ENCODE measurements at regions not wholly inside any gene's neighbourhood (a gene's known extent, or its start where the extent isn't known, plus 50 kb on each side); places are given as distances from the start of the nearest gene placed in this dataset.

DNA sequence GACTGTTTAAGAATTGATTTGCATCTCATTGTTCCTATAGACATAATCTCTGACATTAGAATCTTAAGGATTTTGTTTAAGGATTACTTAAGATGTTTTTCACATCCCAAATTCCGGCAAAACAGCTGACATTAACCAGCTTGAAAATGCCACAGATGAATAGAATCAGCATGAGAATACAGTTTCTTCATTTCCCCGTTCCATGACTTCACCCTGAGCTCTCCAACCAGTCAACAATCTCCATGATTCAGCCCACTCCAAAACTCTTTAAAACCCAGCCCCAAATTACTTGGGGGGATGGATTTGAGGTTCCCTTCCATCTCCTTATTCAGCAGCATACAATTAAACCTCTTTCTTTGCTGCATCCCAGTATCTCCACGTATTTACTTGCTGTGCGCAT lies 201.0 kb downstream of the LYPLAL1 start:
- 52 to 100% (median 84%) methylated on average over 1 to 4 of the region's 4 CpGs; no CpG with 5 or more reads in 1 of the 10 experiments for WGBS, 10 experiments
- ATAC-seq (replicated peaks in 6 of 8), result no peak
- H3K4me3 ChIP-seq, result no peak overlapping the region
- H3K4me1 ChIP-seq (replicated peaks in 1 of 2), result no peaks in the 10 kb centered on the region
- H3K27ac ChIP-seq, result no peak overlapping the region
- in situ Hi-C loops (cut with MboI; ENCODE audit: low pct_unique_long_range_greater_than_20kb in 2 of 9, low sequenced_read_pairs in 9 of 9, unreplicated experiment in 9 of 9), result loop anchor here in 1 of 9 experiments (25.0 kb wide), 1 partner anchor 438 kb away; no protein-coding TSS in a partner anchor

DNA sequence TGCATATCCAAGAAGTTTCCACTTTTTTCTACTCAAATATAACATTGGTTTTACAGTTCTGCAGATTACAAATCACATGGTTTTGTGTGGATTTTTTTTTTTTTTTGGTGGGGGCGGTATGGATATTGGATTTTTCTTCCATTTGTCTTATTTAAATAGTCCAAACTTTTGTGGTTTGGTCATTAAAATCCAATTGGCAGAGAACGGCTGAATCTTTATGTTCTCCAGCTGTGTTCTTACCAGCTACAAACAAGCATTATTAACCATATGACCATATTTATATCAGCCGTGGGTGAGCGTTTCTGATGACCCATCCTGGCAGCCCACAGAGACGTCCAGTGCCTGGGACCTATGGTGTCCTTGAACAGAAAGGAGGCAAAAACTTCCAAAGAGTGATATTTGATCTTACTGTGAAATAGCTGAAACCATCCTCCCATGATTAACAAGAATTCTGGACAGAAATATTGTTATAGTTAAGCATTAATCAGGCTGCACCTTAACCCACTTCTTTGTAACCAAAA lies 200.4 kb downstream of the LYPLAL1 start:
- Histone ChIP-seq H3K27ac (no peak overlapping the region), H3K4me1 (replicated peaks in 1 of 2) (no peaks in the 10 kb centered on the region), H3K4me3 (no peak overlapping the region)
- 10 to 97% (median 82%) methylated on average over 2 to 5 of the region's 5 CpGs; no CpG with 5 or more reads in 1 of the 10 experiments for WGBS, 10 experiments
- ATAC-seq (replicated peaks in 6 of 8), result no peak
- in situ Hi-C loops (cut with MboI; ENCODE audit: low pct_unique_long_range_greater_than_20kb in 2 of 9, low sequenced_read_pairs in 9 of 9, unreplicated experiment in 9 of 9), result no loop called here

DNA sequence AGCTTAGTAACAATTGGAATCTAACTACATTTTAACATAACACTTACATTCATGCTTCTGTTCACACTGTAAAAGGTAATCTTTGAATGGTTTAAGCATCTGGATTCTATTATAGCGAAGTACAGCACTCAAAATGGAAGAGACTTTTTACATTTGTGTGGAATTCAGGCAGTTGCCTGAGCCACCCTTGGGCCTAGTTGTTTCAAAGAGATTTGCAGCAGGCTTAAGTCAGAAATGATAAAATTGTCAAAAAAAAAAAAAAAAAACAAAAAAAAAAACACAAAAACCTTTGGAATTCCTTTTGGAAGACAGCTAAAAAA lies 199.9 kb downstream of the LYPLAL1 start:
- Histone ChIP-seq H3K4me1 (replicated peaks in 1 of 2) (no peaks in the 10 kb centered on the region), H3K4me3 (no peak overlapping the region), H3K27ac (no peak overlapping the region)
- 10 to 100% (median 89%) methylated on average over 1 of the region's 1 CpG; no CpG with 5 or more reads in 2 of the 10 experiments for WGBS, 10 experiments
- in situ Hi-C loops (cut with MboI; ENCODE audit: low pct_unique_long_range_greater_than_20kb in 2 of 9, low sequenced_read_pairs in 9 of 9, unreplicated experiment in 9 of 9), result no loop called here
- ATAC-seq (replicated peaks in 6 of 8), result peak in 2 of 8 experiments; percentile 26 to 34

DNA sequence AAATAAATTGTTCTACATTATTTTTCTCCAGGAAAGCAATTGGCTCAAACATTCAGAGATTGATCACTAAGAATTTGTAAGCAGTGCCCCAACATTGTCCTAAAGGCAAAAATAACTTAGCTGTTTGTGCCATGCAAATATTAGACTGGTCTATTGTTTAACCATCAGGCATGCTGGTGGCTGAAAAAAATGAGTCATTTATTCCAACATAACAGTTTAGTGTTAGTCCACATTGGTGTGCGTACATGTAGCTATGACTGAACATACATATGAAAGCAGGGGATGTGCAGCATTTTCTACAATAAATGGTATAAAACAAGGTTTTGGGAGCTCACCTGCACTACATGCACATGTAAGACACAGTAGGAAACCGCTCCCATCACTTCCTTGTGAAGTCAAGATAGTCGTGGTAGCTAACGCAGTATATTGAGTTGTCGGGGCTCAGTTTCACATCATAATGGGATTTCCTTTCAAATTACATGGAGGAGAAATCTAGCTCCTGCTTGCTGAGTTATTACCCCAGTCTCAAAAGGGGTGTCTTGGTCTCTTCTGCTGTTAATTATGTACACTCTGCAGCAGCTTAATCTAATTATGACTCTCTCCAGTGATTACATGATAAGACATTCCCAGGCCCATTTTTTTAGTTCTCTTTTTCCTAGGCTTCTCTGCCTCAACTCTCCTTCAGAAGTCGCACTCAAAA lies 199.4 kb downstream of the LYPLAL1 start:
- ATAC-seq (replicated peaks in 6 of 8), result no peak
- Histone ChIP-seq H3K4me3 (no peak overlapping the region), H3K27ac (no peak overlapping the region), H3K4me1 (replicated peaks in 1 of 2) (no peaks in the 10 kb centered on the region)
- in situ Hi-C loops (cut with MboI; ENCODE audit: low pct_unique_long_range_greater_than_20kb in 2 of 9, low sequenced_read_pairs in 9 of 9, unreplicated experiment in 9 of 9), result no loop called here
- 76 to 100% (median 94%) methylated on average over 2 to 6 of the region's 6 CpGs for WGBS, 10 experiments

DNA sequence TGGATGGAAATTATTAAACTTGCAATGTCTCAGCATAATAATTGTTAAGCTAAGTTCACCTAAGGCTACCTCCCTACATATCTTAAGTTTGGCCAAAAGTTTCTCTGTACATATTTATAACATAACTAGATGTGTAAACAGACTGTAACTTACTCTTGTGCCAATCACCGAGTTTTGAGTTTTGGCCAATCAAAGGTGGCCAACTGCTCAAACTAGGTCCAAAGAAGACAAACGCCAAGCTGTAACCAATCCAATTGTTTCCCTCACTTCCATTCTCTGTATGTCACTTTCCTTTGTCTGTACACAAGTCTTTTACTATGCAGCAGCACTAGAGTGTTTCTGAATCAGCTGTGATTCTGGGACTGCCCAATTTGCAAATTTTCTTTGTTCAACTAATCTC lies 197.8 kb downstream of the LYPLAL1 start:
- ATAC-seq (replicated peaks in 6 of 8), result no peak
- in situ Hi-C loops (cut with MboI; ENCODE audit: low pct_unique_long_range_greater_than_20kb in 2 of 9, low sequenced_read_pairs in 9 of 9, unreplicated experiment in 9 of 9), result no loop called here
- 40 to 93% (median 81%) methylated on average over 1 to 2 of the region's 2 CpGs; no CpG with 5 or more reads in 3 of the 10 experiments for WGBS, 10 experiments
- Histone ChIP-seq H3K4me3 (no peak overlapping the region), H3K4me1 (replicated peaks in 1 of 2) (no peaks in the 10 kb centered on the region), H3K27ac (no peak overlapping the region)

DNA sequence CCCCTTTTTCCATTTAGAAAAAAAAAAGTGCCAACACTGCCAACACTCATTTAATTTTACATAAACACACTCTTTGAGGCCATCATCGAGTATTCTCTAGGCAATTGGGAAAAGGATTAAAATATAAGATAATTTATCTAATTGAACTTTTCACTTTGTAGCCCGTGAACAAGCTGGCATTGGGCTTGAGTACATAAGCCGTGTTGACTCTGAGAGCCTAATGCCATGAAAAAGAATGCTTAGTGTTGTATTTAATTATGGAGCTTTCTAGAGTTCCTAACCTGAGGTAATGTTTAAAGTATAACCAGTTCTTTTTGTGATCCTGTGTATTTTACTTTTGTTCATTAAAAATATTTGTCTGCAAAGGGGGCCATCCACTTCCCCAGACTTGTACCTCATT lies 193.8 kb downstream of the LYPLAL1 start:
- no peak overlapping the region for H3K4me3 ChIP-seq
- H3K4me1 ChIP-seq (replicated peaks in 1 of 2), result no peaks in the 10 kb centered on the region
- WGBS, 10 experiments, result 63 to 95% (median 82%) methylated on average over 1 to 3 of the region's 3 CpGs; no CpG with 5 or more reads in 1 of the 10 experiments
- ATAC-seq (replicated peaks in 6 of 8), result peak in 1 of 8 experiments; percentile 57
- in situ Hi-C loops (cut with MboI; ENCODE audit: low pct_unique_long_range_greater_than_20kb in 2 of 9, low sequenced_read_pairs in 9 of 9, unreplicated experiment in 9 of 9), result no loop called here
- H3K27ac ChIP-seq, result no peak overlapping the region

DNA sequence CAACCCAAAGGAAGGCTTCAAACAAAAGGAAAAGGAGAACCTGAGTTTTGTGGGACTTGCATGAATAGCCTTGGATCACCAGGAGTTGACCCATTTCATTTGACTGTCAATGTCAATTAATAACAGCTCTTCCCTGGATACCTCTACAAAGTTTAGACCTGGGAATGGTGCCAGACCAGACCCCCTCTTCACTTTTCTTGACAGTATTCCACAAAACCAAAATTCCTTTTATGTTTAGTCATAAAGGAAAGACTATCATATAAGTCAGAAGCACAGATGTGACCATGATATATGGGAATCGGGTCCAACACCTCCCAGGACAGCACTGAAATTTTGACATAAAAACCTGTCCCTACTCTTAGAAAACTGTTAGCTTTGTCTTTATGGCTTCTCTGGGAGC lies 191.8 kb downstream of the LYPLAL1 start:
- Histone ChIP-seq H3K4me1 (replicated peaks in 1 of 2) (no peaks in the 10 kb centered on the region), H3K27ac (no peak overlapping the region), H3K4me3 (no peak overlapping the region)
- WGBS, 10 experiments, result 40 to 100% (median 100%) methylated on average over 1 of the region's 1 CpG; no CpG with 5 or more reads in 5 of the 10 experiments
- in situ Hi-C loops (cut with MboI; ENCODE audit: low pct_unique_long_range_greater_than_20kb in 2 of 9, low sequenced_read_pairs in 9 of 9, unreplicated experiment in 9 of 9), result no loop called here
- ATAC-seq (replicated peaks in 6 of 8), result no peak

DNA sequence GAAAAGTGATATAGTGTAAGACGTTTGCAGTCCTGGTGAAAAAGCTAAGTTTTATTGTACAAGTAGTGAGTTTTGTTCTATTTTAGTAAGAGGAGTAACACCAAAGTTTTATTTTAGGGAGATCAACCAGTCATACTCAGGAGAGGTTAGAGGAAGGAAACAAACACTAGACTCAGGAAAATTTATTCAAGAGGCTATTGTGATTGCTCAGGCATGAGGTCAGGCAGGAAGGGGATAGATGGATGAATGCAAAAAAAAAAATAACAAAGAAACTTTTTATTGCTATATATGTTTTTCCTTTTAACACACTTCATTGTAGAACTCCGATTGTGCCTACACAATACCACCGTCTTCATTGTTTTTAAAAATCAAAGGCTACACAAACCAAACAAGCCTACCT lies 189.0 kb downstream of the LYPLAL1 start:
- 50 to 100% (median 80%) methylated on average over 1 to 3 of the region's 3 CpGs for whole genome bisulfite sequencing, 10 experiments
- no peak overlapping the region for H3K27ac ChIP-seq
- H3K4me1 ChIP-seq (replicated peaks in 1 of 2), result peaks cover 7 to 10% of the 10 kb centered on the region in 2 donors
- no peak for ATAC-seq (replicated peaks in 6 of 8)
- no peak overlapping the region for H3K4me3 ChIP-seq
- in situ Hi-C loops (cut with MboI; ENCODE audit: low pct_unique_long_range_greater_than_20kb in 2 of 9, low sequenced_read_pairs in 9 of 9, unreplicated experiment in 9 of 9), result no loop called here

DNA sequence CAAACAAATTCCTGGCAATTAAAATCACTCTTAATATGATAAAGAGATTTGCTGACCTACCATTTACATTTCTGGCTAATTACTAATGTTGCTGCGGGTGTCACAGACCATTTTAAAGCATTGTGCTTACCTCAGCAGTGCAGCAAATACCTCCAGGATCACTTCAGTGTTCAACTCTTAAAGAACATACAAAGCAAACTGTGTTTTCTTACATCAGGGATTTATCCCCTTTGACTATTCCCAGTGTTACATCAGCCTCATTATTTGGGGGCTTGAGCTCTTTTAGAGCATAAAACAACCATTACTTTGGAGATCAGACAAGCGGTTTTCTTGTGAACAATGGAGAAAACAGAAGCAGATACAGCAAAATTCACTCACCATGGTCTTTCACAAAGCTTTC lies 185.4 kb downstream of the LYPLAL1 start:
- Histone ChIP-seq H3K4me3 (no peak overlapping the region), H3K4me1 (replicated peaks in 1 of 2) (peaks cover 7 to 10% of the 10 kb centered on the region in 2 donors), H3K27ac (no peak overlapping the region)
- in situ Hi-C loops (cut with MboI; ENCODE audit: low pct_unique_long_range_greater_than_20kb in 2 of 9, low sequenced_read_pairs in 9 of 9, unreplicated experiment in 9 of 9), result no loop called here
- peak in 5 of 8 experiments; percentile 41 to 73 (median 55) for ATAC-seq (replicated peaks in 6 of 8)
- WGBS, 10 experiments, result 35 to 83% (median 67%) methylated on average over 1 to 2 of the region's 2 CpGs; no CpG with 5 or more reads in 1 of the 10 experiments

DNA sequence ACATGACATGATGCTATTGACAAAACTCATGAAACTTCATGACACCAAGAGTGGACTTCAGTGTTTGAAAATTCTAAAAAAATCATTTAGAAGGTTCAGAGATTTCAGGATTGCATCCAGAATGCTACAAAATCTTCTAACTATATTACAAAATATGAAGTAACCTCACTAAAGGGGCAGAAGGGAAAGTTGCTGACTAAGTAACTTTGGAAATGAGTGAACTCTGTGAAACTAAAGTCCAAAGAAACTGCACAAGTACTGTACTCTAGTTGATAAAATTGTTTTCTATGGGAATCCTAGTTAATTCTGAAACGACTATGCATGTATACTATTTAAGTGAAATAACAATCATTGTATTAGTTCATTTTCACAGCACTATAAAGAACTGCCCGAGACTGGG lies 184.4 kb downstream of the LYPLAL1 start:
- in situ Hi-C loops (cut with MboI; ENCODE audit: low pct_unique_long_range_greater_than_20kb in 2 of 9, low sequenced_read_pairs in 9 of 9, unreplicated experiment in 9 of 9), result no loop called here
- Histone ChIP-seq H3K27ac (no peak overlapping the region), H3K4me1 (replicated peaks in 1 of 2) (peaks cover 7 to 10% of the 10 kb centered on the region in 2 donors), H3K4me3 (no peak overlapping the region)
- WGBS, 10 experiments, result 71 to 100% (median 100%) methylated on average over 1 to 2 of the region's 2 CpGs; no CpG with 5 or more reads in 1 of the 10 experiments
- ATAC-seq (replicated peaks in 6 of 8), result no peak

DNA sequence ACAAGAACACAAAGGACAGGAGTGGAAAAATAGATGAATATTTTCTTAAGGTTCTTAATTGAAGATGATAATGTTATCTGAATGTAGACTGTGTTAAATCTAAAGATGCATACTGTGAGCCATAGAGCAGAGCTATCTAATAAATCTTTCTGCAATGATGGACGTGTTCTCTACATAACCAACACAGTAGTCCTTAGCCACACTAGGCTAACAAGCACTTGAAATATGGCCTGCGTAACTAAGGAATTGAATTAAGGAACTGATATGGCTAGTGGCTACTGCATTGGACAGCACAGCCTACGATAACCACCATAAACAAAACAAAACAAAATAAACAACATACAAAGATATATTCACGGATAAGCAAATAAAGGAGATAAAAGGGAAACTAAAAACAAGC lies 181.3 kb downstream of the LYPLAL1 start:
- Histone ChIP-seq H3K4me1 (replicated peaks in 1 of 2) (peaks cover 7 to 10% of the 10 kb centered on the region in 2 donors), H3K27ac (no peak overlapping the region), H3K4me3 (no peak overlapping the region)
- 68 to 100% (median 93%) methylated on average over 2 to 4 of the region's 4 CpGs for WGBS, 10 experiments
- ATAC-seq (replicated peaks in 6 of 8), result no peak
- in situ Hi-C loops (cut with MboI; ENCODE audit: low pct_unique_long_range_greater_than_20kb in 2 of 9, low sequenced_read_pairs in 9 of 9, unreplicated experiment in 9 of 9), result no loop called here

DNA sequence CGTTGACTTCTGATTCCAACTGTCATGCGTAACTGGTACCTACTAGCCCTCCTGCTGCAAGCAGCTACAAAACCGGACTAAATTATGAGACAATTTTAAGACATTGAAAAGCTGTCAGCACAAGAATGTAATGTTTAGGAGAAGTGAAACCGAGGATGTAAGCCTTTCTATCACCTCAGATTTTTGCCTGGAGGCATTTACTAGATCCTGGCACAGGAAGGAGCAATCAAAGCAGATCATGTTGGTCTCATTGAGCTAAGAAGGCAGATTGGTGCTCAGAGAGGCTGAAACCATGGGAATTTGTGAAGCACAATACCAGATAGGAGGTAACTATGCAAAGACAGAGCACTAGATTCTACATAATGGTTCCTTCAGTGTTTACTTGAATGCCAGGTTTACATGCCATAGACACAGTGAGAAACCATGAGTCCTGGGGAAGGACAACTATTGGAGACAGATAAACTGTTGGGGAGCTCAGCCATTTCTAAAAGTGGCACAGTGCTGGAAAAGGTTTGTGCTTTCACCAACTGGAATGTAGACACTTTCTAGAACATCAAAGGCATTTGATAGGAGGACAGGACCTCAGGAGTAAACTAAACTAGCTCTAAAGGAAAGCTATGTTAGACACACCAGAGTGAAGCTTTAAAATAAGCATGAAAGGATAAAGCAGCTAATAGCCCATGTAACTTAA lies 179.4 kb downstream of the LYPLAL1 start:
- 56 to 94% (median 79%) methylated on average over 3 to 4 of the region's 4 CpGs; no CpG with 5 or more reads in 1 of the 10 experiments for WGBS, 10 experiments
- ATAC-seq (replicated peaks in 6 of 8), result peak in 1 of 8 experiments; percentile 59
- Histone ChIP-seq H3K4me1 (replicated peaks in 1 of 2) (no peaks in the 10 kb centered on the region), H3K4me3 (no peak overlapping the region), H3K27ac (no peak overlapping the region)
- in situ Hi-C loops (cut with MboI; ENCODE audit: low pct_unique_long_range_greater_than_20kb in 2 of 9, low sequenced_read_pairs in 9 of 9, unreplicated experiment in 9 of 9), result no loop called here

DNA sequence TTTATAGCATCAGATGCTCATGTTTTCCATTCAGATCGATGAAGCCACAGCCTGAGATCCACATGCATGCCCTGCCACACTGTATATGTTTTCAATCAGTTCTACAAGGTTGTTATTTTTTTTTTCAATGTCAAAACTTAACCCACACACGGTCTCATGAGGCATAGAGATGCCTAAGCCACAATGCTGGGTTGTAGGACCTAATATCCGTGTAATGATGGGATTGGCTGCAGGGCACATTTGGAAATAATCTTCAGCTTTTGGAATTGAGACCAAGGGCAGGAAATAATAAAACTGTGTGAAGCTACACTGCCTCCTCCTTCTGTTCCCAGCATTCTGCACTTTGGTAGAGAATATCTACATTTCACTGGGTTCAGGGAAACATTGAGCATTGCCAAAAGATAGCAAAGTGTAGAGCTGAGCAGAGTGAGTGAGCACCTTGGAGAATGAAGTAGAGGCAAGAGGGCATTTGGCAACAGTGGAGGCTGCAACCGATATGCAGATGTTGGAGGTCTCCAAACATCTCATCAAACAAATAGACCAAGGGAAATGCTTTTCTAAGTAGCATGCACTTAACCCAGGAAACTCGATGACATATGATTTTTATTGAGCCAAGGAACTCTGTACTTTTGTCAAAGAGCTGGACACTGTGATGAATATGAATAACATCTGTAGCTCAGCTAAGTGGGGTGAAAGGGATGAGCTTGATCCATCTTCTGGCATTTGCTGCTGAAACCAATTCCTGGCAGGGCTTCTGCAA lies 176.7 kb downstream of the LYPLAL1 start:
- WGBS, 10 experiments, result 0 to 93% (median 80%) methylated on average over 1 to 5 of the region's 5 CpGs
- Histone ChIP-seq H3K27ac (no peak overlapping the region), H3K4me1 (replicated peaks in 1 of 2) (no peaks in the 10 kb centered on the region), H3K4me3 (no peak overlapping the region)
- in situ Hi-C loops (cut with MboI; ENCODE audit: low pct_unique_long_range_greater_than_20kb in 2 of 9, low sequenced_read_pairs in 9 of 9, unreplicated experiment in 9 of 9), result no loop called here
- ATAC-seq (replicated peaks in 6 of 8), result peak in 1 of 8 experiments; percentile 12

All from motor neuron (in vitro differentiated cells).